Posterior cingulate gyrus (tissue), 11 donors: ENCODE measurements at regions not wholly inside any gene's neighbourhood (a gene's known extent, or its start where the extent isn't known, plus 50 kb on each side); places are given as distances from the start of the nearest gene placed in this dataset.
"Not testable (repeated sequence)": the region's sequence is repeated elsewhere in the genome, so short reads cannot be mapped to it uniquely, and the experiment has no call there.

ENCODE experiments used
- DNase-seq, 10 donors: peaks; one replicate each; pipeline versions ENCODE4 v3.0.0 to v3.0.0-alpha.2; 2020 to 2021; ENCODE audit warnings: mixed read lengths in 3 of 10
- intact Hi-C: fragments of 100-400 bp; cut with DNase I; formaldehyde crosslinking; loops from one replicate; pipeline ENCODE4 v1.15.1; 2023

DNA sequence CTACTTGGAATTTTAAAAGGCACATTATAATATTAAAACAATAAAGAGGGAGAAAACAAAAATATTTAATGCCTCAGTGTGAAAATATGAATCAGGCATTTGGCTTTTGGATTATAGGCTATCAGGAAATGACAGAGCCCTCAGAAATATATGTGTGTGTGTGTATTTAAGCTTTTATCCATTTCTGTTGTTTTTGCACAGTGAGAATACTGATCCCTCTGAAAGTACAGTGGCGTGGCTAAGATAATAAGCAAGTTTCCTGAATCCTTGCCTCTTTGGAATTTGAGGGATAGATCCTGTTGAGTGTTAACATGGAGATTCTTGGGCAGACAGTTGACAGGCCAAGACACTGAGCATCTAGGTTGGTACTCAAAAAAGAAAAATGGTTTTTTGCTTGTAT, 234.8 kb upstream of the ZBTB20 start:
- intact Hi-C loops, result no loop called here

DNA sequence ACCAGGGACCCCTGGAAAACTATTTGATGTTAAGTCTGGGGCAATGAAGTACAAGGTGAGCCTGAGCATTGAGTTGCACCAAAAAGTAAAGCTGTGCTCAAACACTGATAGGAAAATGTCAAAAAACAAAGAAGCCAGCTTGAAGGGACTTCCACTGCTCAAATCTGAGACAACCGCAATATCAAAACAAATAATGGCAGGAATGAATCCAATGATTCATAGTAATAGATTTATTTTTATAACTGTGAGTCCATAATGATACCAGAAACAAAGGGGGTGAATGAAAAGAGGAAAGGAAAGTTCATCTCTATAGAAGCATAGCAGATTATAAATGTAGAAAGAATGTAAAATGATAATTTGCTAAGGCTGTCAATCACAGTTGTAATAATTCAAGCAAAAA, 237.3 kb upstream of the ZBTB20 start:
- DNase-seq, result no peak
- intact Hi-C loops, result no loop called here

More for the DNA sequence above, 234.8 kb upstream of the ZBTB20 start:
- no peak for DNase-seq

DNA sequence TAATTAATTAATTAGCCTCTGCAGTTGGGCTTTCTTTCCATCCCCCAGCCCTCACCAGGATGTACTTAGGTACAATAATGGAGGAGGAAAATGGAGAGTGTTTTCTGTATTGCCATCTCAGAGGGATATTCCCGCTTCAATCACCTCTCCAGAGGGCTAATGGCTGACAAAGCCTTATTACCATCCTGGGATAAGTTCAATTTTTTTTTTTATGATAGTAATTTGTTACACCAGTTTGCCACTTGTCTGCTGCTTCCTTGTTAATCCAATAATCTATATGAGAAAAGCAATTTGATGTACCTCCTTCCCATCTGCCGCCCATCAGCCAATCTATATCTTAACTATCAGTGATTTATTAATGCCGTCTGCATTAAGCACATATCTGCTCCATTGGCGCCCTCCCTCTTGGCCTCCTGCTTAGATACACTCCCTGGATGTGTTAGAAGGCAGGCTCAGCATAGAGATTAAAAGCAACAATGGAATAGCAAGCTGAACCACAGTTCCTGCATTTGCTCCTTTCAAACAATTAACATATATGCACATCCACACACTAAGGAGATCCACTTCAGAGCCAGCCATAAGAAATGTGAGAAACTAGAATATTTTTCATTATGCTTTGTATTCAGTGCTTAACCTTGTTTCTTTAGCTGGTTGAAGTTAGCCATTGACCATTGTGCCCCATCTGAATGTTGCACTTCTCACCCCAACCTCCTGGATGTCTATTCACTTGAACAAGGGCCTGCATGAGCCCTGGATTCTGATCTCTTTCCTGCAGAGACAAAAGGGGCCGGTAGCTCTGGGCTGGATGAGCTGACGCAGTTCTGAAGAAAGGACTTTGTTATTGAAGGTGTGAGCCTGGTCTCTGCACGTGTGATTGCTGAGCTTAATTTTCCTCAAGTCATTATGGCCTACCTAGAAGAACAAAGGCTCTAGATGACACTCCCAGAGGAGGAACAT, 237.3 kb upstream of the GAP43 start:
- DNase-seq, result no peak
- intact Hi-C loops, result no loop called here

DNA sequence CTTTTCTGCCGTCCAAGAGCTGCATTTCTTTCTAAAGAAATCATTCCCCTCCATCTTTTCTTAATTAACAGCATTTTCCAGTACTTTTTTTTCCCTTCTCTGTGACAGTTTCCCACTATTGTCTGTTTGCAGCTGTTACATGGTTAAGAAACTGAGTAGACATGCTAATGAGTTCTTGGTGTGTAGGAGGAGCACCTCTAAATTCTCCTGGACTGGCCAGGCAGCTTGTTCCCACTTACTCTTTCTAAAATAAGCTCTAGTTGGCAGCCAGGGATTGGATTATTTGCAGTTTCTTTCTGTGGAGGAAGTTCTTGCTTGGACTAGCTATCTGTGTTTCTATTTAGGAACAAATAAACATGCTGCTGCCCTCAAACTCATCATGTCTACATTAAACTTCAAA, 235.1 kb upstream of the GAP43 start:
- no peak for DNase-seq
- intact Hi-C loops, result no loop called here

DNA sequence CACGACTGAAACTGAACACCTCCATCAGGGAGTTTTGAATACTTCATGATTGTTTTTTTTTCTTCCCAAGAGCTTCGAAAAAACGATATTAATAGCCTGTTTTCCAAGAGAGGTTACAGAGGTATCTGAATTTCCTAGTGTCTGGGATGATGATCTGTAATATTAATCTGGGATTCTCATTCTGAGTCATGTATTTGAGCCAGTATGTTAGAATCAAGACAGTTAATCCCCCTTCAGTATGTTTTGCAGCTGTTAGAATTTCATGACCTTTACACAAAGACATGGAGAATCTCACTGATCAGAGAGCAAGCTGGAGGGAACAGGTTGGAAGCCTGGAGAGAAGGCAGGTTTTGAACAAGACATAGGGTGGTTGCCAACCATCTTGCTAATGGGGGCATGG, 234.5 kb upstream of the GAP43 start:
- no peak for DNase-seq
- intact Hi-C loops, result no loop called here

DNA sequence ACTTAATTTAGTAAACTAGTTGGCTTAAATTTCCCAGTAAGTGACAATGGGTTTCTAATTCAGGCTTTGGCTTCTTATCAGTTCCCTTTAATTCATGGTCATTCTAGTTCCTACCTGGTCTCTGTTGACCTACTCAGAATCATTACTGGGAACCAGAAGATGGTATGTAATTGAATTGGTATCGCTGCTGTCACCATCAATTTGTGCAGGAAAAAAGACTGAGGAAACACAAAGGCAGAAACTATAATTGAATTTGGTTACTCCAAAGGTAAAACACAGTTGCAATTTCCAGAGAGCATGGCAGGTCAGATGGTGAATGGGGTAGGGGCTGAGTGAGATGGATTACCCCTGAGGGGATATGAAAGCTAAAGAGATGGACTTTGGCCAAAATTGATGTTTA, 226.5 kb upstream of the GAP43 start:
- intact Hi-C loops, result no loop called here

DNA sequence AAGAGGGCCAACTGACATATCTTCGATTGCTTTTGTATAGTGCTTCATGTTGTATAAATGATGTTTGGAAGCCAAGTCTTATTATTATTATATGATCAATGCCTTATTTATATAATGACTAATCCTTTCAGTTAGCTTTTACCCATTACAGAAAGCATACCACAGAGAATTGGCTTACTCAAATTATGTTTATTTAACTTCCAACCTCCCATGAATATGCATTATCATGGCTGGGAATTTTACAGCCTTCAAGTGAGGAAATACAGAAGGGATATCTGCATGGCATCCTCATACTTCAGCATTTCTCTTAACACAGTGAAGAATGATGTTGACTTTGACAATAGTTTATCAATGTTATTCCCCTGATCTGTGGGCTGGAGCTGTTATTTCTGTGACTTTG, 225.9 kb upstream of the GAP43 start:
- DNase-seq, result no peak
- intact Hi-C loops, result no loop called here

More for the DNA sequence above, 226.5 kb upstream of the GAP43 start:
- DNase-seq, result no peak

DNA sequence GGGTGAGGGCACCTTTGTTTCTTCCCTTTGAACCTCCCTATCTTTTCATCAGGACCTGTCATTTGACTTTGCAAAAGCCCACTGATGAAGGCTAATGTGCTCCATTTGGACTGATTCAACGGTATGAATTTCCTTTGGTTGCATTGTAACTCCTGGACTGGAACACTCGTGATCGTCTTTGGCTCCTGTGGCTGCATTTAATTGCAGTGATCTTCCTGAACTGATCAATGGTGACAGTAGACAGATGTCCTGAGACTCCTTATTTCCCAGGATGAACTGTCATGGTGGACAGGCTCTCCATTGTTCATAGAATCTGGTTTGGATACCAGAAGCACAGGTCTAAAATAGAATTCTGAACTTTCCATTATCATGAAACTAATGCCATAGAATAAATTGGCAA, 224.8 kb upstream of the GAP43 start:
- intact Hi-C loops, result no loop called here

DNA sequence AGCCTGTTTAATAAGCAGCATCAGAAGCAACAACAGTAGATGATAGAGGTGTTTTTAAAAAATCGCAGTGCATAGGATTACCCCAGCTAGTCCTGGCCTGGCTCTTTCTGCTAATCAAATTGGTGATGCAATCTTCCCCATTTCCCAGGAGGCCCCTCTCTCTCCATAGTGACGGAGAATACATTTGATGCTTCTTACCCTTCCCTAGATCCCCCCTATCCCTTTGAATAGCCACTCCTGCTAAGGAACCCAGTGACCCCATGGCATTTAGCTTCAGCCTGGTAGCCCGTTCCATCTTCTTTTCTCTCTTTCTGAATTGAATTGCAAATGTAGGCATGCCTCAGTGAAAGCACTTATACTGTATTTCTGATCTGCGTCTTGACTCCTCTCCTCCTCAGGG, 223.6 kb upstream of the GAP43 start:
- intact Hi-C loops, result no loop called here
- no peak for DNase-seq

More for the DNA sequence above, 224.8 kb upstream of the GAP43 start:
- DNase-seq, result no peak

DNA sequence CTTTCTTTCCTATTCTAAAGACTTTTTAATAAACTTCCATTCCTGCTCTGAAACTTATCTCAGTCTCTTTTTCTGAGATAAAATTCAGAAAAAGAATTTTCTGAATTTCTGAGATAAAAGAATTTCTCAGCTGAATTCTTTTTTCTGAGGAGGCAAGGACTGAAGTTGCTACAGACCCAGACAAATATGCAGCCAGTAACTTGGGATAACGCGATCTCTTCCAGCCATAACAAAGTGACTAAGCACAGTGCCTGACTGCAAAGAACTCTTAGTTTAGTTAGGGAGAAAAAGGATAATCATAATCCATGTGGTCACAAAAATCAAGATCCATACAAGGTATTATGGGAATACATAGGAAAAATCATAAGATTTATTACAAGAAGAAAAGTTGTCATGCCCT, 222.0 kb upstream of the GAP43 start:
- no peak for DNase-seq
- intact Hi-C loops, result no loop called here

DNA sequence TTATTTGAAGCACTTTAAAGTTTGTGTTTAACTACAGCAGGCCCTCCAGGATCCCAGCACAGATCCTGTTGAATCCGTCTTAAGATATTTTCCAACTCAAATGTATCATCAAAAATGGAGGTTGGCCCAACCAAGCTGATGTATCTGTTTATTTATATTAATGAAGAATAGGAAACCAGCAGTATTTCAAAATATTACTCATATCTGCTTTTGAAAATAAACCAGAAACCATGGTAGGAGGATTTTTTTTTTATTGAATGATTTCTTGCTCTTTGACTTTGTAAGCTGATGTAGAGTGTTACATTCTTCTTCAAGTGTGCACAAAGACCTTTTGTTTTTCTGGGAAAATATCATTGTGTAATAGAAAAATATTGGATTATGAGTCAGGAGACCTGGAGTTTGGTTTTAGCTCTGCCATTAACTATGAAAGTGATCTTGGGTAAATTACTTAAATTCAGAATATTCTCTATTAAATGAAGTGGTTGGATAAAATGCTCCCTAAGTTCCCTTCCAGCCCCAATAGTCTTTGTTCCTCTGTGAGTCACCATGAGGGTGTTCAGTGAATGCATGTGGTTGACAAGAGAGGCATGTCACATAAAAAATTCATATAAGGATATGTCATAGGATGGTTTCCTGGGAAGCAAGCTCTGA, 221.3 kb upstream of the GAP43 start:
- intact Hi-C loops, result no loop called here

DNA sequence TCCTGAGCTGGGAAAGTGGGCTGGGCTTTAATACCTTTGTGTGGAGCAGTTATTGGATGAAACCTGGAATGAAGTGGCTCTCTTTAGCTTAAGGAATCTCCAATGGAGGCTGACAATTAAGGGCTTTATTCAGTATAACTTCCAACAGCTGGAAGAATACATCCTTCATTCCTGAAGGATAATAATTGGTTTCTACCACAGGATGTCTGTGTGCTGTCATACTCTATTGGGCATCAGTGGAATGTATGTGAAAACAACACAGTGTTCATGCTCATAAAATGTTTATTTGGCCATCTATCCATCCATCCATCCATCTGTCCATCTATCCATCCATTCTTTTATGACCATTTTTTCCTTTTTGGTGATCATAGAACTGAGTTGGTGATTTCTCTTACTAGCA, 220.7 kb upstream of the GAP43 start:
- intact Hi-C loops, result no loop called here
- no peak for DNase-seq

More for the DNA sequence above, 221.3 kb upstream of the GAP43 start:
- no peak for DNase-seq

DNA sequence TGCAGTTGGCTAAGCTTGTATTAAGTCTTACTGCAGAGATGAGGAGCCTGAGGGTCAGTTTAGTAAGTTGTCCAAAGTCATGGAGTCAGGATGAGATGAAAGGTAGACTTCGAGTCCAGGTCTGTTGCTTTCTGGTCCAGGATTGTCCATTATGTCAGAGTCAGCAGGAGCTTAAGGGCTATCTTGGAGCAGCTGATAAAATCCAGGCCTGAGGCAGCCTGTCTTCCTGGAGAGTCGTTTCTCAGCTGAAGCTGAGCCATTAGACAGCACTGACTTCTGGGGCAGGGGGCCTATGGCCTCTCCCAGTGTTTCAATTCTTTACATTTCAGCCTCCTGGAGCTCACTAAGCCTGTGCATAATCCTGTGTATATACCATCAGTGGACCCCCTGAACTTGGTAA, 219.5 kb upstream of the GAP43 start:
- DNase-seq, result no peak
- intact Hi-C loops, result no loop called here

DNA sequence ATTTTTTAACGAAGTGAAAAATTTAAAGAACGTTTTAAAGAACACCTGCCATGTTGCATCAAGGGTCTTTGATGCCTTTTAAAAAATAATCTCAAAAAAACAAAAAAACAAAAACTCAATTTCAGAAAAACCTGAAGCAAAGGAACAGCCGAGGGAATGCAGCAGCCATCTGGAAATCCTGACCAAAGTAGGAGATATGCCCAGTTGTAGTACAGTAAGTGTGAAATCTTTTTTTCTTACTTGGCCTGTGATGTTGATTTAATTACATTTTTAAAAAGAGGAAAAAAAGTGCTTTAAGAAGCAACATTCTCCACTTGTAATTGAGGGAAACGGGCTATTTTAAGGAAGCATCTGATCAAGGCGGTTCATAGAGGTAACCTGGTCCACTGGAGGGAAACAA, 213.7 kb upstream of the GAP43 start:
- DNase-seq, result no peak

DNA sequence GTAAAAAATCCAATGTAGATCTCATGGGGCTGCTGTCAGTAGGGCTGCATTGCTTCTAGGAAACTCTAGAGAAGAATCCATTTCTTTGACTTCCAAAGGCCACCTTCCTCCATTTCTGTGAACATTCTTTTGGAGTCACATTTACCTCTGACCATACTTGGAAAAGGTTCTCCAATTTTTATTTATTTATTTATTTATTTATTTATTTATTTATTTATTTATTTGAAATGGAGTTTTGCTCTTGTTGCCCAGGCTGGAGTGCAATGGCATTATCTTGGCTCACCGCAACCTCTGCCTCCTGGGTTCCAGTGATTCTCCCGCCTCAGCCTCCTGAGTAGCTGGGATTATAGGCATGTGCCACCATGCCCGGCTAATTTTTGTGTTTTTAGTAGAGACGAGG, 208.7 kb upstream of the GAP43 start:
- DNase-seq, intact Hi-C loops: not testable (repeated sequence)

More for the DNA sequence above, 213.7 kb upstream of the GAP43 start:
- intact Hi-C loops, result no loop called here

DNA sequence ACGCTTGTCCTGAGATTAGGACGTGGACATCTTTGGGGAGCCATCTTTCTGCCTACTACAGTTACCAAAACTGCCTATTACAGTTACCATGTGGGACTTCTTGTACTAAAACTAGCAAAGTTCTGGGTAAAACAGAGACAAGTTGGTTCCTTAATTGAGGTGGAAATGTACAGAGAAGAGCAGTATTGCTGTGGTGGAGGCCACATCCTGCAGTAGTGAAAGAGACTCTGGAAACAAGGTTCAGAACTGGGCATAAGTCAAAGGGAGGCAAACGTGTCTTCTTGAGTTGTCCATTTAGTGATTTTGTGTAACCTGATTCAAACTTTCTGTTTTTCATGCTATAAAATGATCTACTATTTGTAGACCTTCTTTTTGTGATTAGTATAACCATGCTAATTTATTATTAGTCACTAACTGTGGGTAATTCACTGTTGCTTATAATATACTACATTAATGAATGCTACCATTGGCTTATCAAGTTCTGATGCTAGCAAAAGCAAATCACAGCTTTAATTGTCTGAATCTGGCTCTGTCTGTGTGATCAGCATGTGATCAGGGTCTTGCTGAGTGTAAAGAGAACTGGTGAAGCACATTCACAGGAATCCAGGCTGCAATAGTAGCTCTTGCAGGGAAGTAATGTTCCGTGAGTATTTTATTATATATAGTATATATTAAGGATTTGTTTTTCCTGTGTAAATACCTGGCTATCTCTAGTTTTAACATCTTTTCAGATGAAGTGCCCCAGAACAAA, 207.9 kb upstream of the GAP43 start:
- intact Hi-C loops, result no loop called here
- no peak for DNase-seq

DNA sequence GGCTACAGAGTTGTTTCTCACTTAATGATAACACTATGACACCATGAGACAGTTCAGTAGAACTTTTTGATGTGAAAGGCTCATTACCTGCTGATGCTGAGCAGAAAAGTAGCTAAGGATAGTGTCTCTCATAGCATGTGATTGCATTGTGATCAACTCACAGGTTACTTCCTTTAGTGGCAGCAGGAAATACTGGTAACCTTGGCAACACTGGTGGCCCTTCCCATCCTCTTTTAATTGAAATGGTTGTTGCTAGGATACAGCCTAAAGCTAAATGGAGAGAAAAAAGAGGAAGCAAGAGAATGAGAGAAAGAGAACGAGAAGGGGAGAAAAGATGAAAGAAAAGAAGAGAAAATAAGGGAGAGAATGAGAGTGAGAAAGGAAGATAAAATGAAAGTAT, 204.7 kb upstream of the GAP43 start:
- no peak for DNase-seq
- intact Hi-C loops, result no loop called here

DNA sequence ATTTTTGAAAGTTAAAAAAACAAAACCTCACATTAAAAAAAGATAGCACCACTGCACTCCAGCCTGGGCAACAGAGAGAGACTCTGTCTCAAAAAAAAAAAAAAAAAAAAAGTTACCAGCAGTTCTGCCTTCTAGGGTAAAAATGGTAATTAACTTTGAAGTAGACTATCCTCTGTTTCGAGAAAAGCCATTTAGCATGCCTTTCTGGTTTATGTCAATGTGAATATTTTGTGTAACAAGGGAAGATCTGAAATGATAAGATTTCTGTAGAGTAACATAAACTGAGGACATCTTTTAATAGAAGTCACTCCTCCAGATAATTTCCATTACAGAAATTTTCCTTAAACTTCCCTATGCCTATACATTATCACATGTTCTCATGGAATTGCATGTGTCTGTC, 203.2 kb upstream of the GAP43 start:
- DNase-seq, result no peak
- intact Hi-C loops, result no loop called here

DNA sequence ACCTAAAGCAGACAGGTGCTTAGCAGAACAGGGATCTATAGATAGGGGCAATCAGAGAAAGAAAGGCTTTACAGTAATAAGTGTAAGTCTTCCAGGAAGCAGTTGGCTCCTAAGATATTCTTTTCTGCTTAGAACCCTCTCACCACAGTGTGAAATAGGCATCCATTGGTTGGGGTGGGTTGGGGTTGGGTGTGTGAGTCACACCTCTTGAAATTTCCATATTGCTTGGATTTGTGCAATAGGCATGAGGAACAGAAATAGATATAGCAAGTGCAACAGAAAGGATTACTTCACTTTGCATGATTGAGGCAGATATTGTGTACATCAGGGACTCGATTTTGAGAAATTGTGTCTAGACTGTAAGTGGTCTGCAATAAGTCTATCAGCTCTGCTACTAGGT, 200.1 kb upstream of the GAP43 start:
- DNase-seq, result no peak
- intact Hi-C loops, result no loop called here

DNA sequence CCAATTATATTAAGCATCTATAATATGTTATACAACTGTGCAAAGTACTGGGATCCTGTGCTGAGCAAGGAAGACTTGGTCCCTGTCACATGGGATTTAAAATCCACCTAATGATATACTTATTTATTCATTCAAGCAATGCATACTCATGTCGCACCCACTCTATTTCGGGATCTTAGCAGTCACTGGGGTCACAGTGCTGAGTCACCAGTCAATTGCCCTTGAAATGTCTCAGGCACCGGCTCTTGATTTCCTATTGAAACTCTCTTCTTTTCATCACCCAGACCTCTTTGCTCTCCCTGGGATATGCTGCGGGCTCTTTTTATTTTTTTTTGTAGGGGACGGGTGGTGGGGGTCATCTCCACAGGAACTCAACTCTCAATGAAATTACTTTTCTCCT, 194.5 kb upstream of the GAP43 start:
- intact Hi-C loops, result no loop called here

DNA sequence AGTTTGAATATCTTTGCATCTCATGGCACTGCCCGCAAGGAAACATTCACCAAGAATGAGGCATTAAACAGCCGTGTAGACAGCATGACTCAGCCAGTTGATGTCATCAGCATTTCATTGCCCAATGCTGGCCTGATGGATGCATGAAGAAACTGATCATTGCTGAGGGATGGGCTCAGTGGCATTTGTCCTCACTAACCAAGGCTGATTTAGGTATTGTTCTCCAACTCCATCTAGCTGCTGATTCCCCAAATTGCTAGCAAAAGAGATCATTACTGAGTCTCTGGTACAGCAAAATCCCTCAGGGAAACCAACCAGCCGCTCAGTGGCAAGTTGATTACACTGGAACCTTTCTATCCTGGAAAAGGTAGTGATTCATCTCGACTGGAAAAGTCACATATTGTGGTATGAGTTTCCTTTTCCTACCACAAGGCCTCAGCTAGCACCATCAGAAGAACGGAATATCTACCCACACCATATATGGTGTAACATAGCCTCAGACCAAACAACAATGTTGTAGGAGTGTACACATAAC, 186.5 kb upstream of the GAP43 start:
- DNase-seq, result no peak
- intact Hi-C loops, result no loop called here

More for the DNA sequence above, 194.5 kb upstream of the GAP43 start:
- no peak for DNase-seq
